Uterus (tissue), 3 donors: ENCODE measurements at regions not wholly inside any gene's neighbourhood (a gene's known extent, or its start where the extent isn't known, plus 50 kb on each side); places are given as distances from the start of the nearest gene placed in this dataset.
A peak's percentile ranks its signal among the peaks of the same experiment; 100 is the strongest.

Experiments used
- DNase-seq, 2 donors: peaks; one replicate each; pipeline ENCODE4 v3.0.0-alpha.2; 2019 to 2020
- H3K27ac ChIP-seq, 2 donors: fragments of 200-600 bp; sonication (generic); 1 replicate in 1 of 2; 2 replicates in 1 of 2; pipeline ENCODE4 v1.5.1; 2016 to 2018
- H3K27me3 ChIP-seq, 2 donors: fragments of 200-600 bp; sonication (generic); one replicate each; pipeline ENCODE4 v1.5.1; 2018 to 2019; ENCODE audit warnings: control low read depth in 1 of 2
- H3K36me3 ChIP-seq, 2 donors: fragments of 200-600 bp; sonication (generic); one replicate each; pipeline ENCODE4 v1.5.1; 2019; ENCODE audit warnings: control low read depth in 1 of 2
- H3K4me1 ChIP-seq, 2 donors: fragments of 200-600 bp; sonication (generic); one replicate each; pipeline ENCODE4 v1.5.1; 2018 to 2019; ENCODE audit warnings: control low read depth in 1 of 2
- H3K4me3 ChIP-seq, 2 donors: fragments of 200-600 bp; sonication (generic); 1 replicate in 1 of 2; 2 replicates in 1 of 2; pipeline ENCODE4 v1.5.1; 2018 to 2019; ENCODE audit warnings: mild to moderate bottlenecking in 1 of 2
- H3K9me3 ChIP-seq, 2 donors: fragments of 200-600 bp; sonication (generic); one replicate each; pipeline ENCODE4 v1.5.1; 2019; ENCODE audit warnings: control low read depth in 1 of 2
- POLR2A ChIP-seq, 2 donors: fragments of 450-650 bp; IDR thresholded peaks; one replicate each; pipeline ENCODE4 v1.6.1; 2016; ENCODE audit warnings: antibody characterized with exemption in 2 of 2, mild to moderate bottlenecking in 1 of 2, moderate library complexity in 1 of 2
- intact Hi-C: fragments of 100-400 bp; cut with DNase I; formaldehyde crosslinking; loops from one replicate; pipeline ENCODE4 v1.15.1; 2023; ENCODE audit warnings: low total_unique reads
- TF ChIP-seq, protein P1 (sequence below), 4 experiments: fragments of 200-600 bp in 2 of 4; fragments of 450-650 bp in 2 of 4; sonication (generic) in 2 of 4; IDR thresholded peaks; one replicate each; pipeline ENCODE4 v1.5.1; 2016 to 2019; ENCODE audit warnings: antibody characterized with exemption in 4 of 4, mild to moderate bottlenecking in 2 of 4, moderate library complexity in 1 of 4
- donor health status: DM: yes; HTN: yes; CAD: no.

GRCh38 chr6:14841901-14842421 lies 403.9 kb upstream of the JARID2 start:
- Histone ChIP-seq H3K27me3 (no peaks in the 10 kb centered on the region), H3K9me3 (no peaks in the 10 kb centered on the region), H3K36me3 (no peaks in the 10 kb centered on the region), H3K27ac (peak overlapping the region; percentile 52 to 64), H3K4me1 (peaks cover 0 to 5% of the 10 kb centered on the region in 2 donors), H3K4me3 (no peak overlapping the region)
- intact Hi-C loops, result no loop called here
- no peak for TF ChIP-seq POLR2A (IDR thresholded peaks at IDR 0.05)
- TF ChIP-seq, protein P1, sequence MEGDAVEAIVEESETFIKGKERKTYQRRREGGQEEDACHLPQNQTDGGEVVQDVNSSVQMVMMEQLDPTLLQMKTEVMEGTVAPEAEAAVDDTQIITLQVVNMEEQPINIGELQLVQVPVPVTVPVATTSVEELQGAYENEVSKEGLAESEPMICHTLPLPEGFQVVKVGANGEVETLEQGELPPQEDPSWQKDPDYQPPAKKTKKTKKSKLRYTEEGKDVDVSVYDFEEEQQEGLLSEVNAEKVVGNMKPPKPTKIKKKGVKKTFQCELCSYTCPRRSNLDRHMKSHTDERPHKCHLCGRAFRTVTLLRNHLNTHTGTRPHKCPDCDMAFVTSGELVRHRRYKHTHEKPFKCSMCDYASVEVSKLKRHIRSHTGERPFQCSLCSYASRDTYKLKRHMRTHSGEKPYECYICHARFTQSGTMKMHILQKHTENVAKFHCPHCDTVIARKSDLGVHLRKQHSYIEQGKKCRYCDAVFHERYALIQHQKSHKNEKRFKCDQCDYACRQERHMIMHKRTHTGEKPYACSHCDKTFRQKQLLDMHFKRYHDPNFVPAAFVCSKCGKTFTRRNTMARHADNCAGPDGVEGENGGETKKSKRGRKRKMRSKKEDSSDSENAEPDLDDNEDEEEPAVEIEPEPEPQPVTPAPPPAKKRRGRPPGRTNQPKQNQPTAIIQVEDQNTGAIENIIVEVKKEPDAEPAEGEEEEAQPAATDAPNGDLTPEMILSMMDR (IDR thresholded peaks at IDR 0.05), result no peak
- peak; percentile 53 to 54 for DNase-seq

DNA sequence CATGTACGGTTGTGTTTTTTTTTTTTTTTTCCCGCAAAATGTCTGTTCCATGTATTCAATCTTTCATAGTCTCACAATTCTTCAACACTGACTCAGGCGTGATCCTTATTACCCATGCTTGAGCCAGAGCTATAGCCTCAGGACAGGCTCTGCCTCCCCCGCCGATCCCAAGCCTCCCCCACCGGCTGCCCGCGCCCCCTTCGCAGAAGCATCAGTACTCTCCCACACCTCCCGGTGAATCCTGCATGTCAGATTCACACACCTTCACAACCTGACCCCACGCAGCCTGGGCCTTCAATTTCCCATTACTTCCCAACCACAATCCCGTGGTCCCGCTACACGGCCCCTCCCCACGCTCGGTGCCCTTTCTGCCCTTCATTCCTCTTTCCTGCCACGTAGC lies 401.5 kb upstream of the JARID2 start:
- H3K27me3 ChIP-seq, result no peaks in the 10 kb centered on the region
- no peaks in the 10 kb centered on the region for H3K9me3 ChIP-seq
- no peak for TF ChIP-seq POLR2A (IDR thresholded peaks at IDR 0.05)
- TF ChIP-seq, protein P1 (IDR thresholded peaks at IDR 0.05), result no peak
- DNase-seq, result no peak
- peaks cover 0 to 5% of the 10 kb centered on the region in 2 donors for H3K4me1 ChIP-seq
- H3K36me3 ChIP-seq, result no peaks in the 10 kb centered on the region
- intact Hi-C loops, result no loop called here
- no peak overlapping the region for H3K27ac ChIP-seq
- H3K4me3 ChIP-seq, result no peak overlapping the region

GRCh38 chr6:14848019-14848418 lies 397.9 kb upstream of the JARID2 start:
- TF ChIP-seq, protein P1 (IDR thresholded peaks at IDR 0.05), result no peak
- TF ChIP-seq POLR2A (IDR thresholded peaks at IDR 0.05), result no peak
- Histone ChIP-seq H3K9me3 (no peaks in the 10 kb centered on the region), H3K27me3 (no peaks in the 10 kb centered on the region), H3K36me3 (no peaks in the 10 kb centered on the region), H3K27ac (no peak overlapping the region), H3K4me3 (no peak overlapping the region), H3K4me1 (no peaks in the 10 kb centered on the region)
- no peak for DNase-seq
- intact Hi-C loops, result no loop called here

GRCh38 chr6:14849185-14849584 lies 396.7 kb upstream of the JARID2 start:
- no peak for DNase-seq
- intact Hi-C loops, result no loop called here

DNA sequence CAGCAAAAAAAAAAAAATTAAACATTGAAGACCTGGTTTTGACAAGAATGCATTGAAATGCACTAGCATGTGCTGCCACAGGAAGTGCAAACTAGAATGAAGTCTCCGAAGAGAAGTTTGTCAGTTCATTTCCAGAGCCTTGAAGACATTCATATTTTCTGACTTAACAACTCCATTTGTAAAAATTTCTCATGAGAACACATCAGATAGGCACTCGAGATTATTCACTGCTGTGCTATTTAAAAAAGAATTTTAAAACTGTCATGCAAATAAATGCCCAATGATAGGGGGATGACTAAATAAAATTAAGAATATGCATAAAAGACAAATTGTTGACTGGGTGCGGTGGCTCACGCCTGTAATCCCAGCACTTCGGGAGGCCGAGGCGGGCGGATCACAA lies 394.6 kb upstream of the JARID2 start:
- TF ChIP-seq, protein P1 (IDR thresholded peaks at IDR 0.05), result no peak
- no peak for TF ChIP-seq POLR2A (IDR thresholded peaks at IDR 0.05)
- Histone ChIP-seq H3K27me3 (no peaks in the 10 kb centered on the region), H3K36me3 (no peaks in the 10 kb centered on the region), H3K27ac (no peak overlapping the region), H3K4me1 (no peaks in the 10 kb centered on the region), H3K9me3 (no peaks in the 10 kb centered on the region), H3K4me3 (no peak overlapping the region)
- no peak for DNase-seq
- intact Hi-C loops, result no loop called here

More at GRCh38 chr6:14849185-14849584, 396.7 kb upstream of the JARID2 start:
- Histone ChIP-seq H3K27ac (no peak overlapping the region), H3K4me3 (no peak overlapping the region), H3K9me3 (no peaks in the 10 kb centered on the region), H3K4me1 (no peaks in the 10 kb centered on the region), H3K36me3 (no peaks in the 10 kb centered on the region), H3K27me3 (no peaks in the 10 kb centered on the region)
- TF ChIP-seq POLR2A (IDR thresholded peaks at IDR 0.05), result no peak
- TF ChIP-seq, protein P1 (IDR thresholded peaks at IDR 0.05), result no peak
